D721Med (cell line): ENCODE measurements at regions not wholly inside any gene's neighbourhood (a gene's known extent, or its start where the extent isn't known, plus 50 kb on each side); places are given as distances from the start of the nearest gene placed in this dataset.

ENCODE experiments used
- DNase-seq: peaks from one replicate; pipeline ENCODE4 v3.0.0; 2011; ENCODE audit warnings: low spot score; ENCODE audit not compliant: insufficient read length
- FAIRE-seq: peaks from 2 replicates; lab custom pipeline; 2011; peaks lifted over from hg19 to GRCh38; lab: Jason Lieb, UNC
- TF ChIP-seq, protein P1 (sequence below): IDR thresholded peaks from 2 replicates; pipeline ENCODE4 v1.5.1; 2012; ENCODE audit warnings: mild to moderate bottlenecking, control low read depth; ENCODE audit not compliant: insufficient read depth; ENCODE audit errors: missing control alignments

GRCh38 chr1:4600615-4601460 is 53.6 kb upstream of the AJAP1 start:
- FAIRE-seq, result no peak
- no peak for DNase-seq
- TF ChIP-seq, protein P1, sequence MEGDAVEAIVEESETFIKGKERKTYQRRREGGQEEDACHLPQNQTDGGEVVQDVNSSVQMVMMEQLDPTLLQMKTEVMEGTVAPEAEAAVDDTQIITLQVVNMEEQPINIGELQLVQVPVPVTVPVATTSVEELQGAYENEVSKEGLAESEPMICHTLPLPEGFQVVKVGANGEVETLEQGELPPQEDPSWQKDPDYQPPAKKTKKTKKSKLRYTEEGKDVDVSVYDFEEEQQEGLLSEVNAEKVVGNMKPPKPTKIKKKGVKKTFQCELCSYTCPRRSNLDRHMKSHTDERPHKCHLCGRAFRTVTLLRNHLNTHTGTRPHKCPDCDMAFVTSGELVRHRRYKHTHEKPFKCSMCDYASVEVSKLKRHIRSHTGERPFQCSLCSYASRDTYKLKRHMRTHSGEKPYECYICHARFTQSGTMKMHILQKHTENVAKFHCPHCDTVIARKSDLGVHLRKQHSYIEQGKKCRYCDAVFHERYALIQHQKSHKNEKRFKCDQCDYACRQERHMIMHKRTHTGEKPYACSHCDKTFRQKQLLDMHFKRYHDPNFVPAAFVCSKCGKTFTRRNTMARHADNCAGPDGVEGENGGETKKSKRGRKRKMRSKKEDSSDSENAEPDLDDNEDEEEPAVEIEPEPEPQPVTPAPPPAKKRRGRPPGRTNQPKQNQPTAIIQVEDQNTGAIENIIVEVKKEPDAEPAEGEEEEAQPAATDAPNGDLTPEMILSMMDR, result no peak

DNA sequence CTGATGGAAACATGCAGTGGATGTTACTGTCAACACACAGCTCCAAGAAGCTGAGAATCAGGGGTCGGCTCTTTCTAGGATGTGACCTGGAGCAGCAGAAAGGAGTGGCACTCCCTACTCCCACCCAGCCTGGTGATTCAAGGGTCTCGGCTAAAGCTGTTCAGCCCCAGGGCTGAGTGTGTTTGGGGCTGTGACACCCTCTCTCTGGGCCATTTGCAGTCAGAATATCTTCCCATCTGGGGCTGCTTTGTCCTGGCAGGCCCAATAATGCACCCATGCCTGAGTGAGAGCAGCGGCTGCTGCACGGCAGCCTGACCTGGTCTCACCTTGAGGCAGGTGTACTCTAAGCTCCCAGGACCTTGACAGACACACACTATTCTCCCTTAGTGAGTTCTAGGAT is 52.5 kb upstream of the AJAP1 start:
- DNase-seq, result no peak
- FAIRE-seq, result no peak
- TF ChIP-seq, protein P1, result no peak

DNA sequence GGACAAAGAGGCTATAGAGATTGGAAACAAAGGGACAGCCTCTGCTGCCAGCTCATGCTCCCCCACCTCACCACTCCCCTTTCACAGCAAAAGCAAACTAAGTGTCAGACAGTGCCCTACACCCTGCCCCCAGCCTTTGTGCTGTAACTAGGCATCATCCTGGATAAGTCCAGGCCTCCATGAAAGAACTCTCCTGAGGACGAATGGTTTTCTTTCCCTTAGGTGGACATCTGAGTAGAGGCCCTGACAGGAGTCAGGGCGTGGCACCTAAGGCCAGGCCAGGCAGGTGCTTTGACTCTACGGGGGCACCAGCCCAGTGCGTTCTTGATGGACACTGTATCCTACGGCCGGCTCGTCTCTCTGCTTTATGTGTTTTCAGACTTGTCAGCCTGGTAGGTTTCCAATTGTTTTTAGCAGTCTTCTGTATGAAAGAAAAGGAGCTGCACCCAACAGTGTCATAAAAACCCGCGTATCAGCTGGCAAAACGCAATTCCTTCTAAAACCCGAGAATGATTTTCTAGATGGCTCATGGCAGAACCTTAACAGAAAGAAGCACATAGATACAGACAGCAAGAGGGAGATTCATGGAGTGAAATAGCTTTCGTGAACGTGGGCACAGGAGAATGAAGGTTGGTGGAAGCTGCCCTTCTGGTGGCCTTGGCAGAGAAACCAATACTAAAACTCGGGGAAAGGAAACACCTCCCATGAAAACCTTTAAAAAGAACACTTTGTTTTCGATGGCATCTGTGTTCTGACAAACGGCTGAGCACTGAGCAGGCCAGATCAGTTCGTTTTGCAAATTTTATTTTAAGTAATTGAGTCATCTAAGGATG is 51.7 kb upstream of the AJAP1 start:
- TF ChIP-seq, protein P1, result no peak
- FAIRE-seq (no peak), DNase-seq (no peak)

DNA sequence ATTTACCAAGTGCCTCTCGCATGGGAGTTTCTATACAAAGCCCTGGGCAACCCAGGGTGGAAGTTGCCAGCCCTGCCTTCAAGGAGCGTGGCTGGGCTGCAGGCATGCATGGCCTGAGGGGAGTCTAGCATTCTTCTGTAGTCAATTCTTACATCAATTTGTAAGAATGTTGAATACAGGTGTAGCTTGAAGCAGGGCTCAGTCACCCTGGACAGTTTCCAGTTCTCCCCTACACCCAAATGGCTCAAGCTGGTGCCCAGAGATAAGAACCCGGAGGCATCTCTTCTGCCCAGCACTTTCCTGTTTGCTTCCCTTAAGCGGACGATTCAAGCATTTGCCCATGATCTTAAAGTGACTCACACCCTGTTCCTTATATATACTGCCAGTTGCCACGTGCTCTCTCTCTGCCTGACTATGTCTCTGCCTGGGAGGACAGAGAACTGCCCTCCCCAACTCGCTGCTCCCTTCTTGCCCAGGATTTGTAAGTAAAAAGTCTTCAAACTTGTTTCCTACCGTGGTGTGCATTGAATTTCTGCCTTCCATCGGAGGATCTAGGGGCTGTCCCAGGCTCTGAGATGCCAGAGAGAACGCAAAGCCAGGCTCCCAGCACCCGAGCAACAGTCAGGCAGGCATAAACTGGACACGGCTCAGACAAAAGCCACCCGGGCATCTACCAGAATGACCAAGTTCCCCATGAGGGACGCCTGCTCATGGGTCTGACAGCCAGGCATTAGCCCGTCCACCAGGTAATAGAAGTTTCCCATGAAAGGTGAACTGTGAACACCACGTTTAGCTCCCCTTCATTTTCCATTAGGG is 50.9 kb upstream of the AJAP1 start:
- FAIRE-seq, result no peak
- no peak for DNase-seq
- TF ChIP-seq, protein P1, result no peak
